RCC 7860 (cell line): ENCODE measurements at regions not wholly inside any gene's neighbourhood (a gene's known extent, or its start where the extent isn't known, plus 50 kb on each side); places are given as distances from the start of the nearest gene placed in this dataset.

Experiments
- DNase-seq: peaks from one replicate; pipeline ENCODE4 v3.0.0-alpha.2; 2015; ENCODE audit warnings: low spot score
- FAIRE-seq: peaks from 2 replicates; lab custom pipeline; 2012; peaks lifted over from hg19 to GRCh38; lab: Jason Lieb, UNC

- DNase-seq = no peak
- FAIRE-seq = no peak
Observed at GRCh38 chr13:47092202-47092601, 195.3 kb upstream of the HTR2A start.

GRCh38 chr13:47087841-47088240, 191.0 kb upstream of the HTR2A start:
- DNase-seq (no peak), FAIRE-seq (no peak)

- DNase-seq (no peak), FAIRE-seq (no peak)
Observed at GRCh38 chr13:47087241-47087640, 190.4 kb upstream of the HTR2A start.

- DNase-seq (no peak), FAIRE-seq (no peak)
Observed at GRCh38 chr13:47085346-47085745, 188.5 kb upstream of the HTR2A start.

GRCh38 chr13:47081850-47082249, 185.0 kb upstream of the HTR2A start:
- FAIRE-seq (no peak), DNase-seq (no peak)

GRCh38 chr13:47081246-47081645, 184.4 kb upstream of the HTR2A start:
- DNase-seq = no peak
- FAIRE-seq = no peak

GRCh38 chr13:47080621-47081020, 183.8 kb upstream of the HTR2A start:
- FAIRE-seq (no peak), DNase-seq (no peak)

- DNase-seq (no peak), FAIRE-seq (no peak)
Observed at GRCh38 chr13:47076500-47076899, 179.6 kb upstream of the HTR2A start.

GRCh38 chr13:47069133-47069532, 172.3 kb upstream of the HTR2A start:
- FAIRE-seq = no peak
- no peak for DNase-seq

- FAIRE-seq (no peak), DNase-seq (no peak)
Observed at GRCh38 chr13:47067306-47067705, 170.5 kb upstream of the HTR2A start.

- no peak for DNase-seq
- no peak for FAIRE-seq
Observed at GRCh38 chr13:47066226-47066625, 169.4 kb upstream of the HTR2A start.

GRCh38 chr13:47064381-47064780, 167.5 kb upstream of the HTR2A start:
- no peak for FAIRE-seq

GRCh38 chr13:47049276-47049989, 152.6 kb upstream of the HTR2A start:
- no peak for DNase-seq
- no peak for FAIRE-seq

More at GRCh38 chr13:47064381-47064780, 167.5 kb upstream of the HTR2A start:
- no peak for DNase-seq

GRCh38 chr13:47046706-47047105, 149.9 kb upstream of the HTR2A start:
- no peak for DNase-seq
- no peak for FAIRE-seq

- no peak for DNase-seq
- no peak for FAIRE-seq
Observed at GRCh38 chr13:47044842-47045241, 148.0 kb upstream of the HTR2A start.

- no peak for DNase-seq
- no peak for FAIRE-seq
Observed at GRCh38 chr13:47039106-47039505, 142.3 kb upstream of the HTR2A start.

GRCh38 chr13:47038188-47038587, 141.3 kb upstream of the HTR2A start:
- no peak for FAIRE-seq

GRCh38 chr13:47036294-47037008, 139.6 kb upstream of the HTR2A start:
- no peak for FAIRE-seq
- DNase-seq = no peak

More at GRCh38 chr13:47038188-47038587, 141.3 kb upstream of the HTR2A start:
- no peak for DNase-seq

- DNase-seq (no peak), FAIRE-seq (no peak)
Observed at GRCh38 chr13:47033216-47033615, 136.4 kb upstream of the HTR2A start.

- no peak for FAIRE-seq
- no peak for DNase-seq
Observed at GRCh38 chr13:47027780-47028437, 131.1 kb upstream of the HTR2A start.

GRCh38 chr13:47025791-47026447, 129.1 kb upstream of the HTR2A start:
- DNase-seq = no peak

More at GRCh38 chr13:47025791-47026447, 129.1 kb upstream of the HTR2A start:
- no peak for FAIRE-seq
